ENCODE measurements at regions not wholly inside any gene's neighbourhood (a gene's known extent, or its start where the extent isn't known, plus 50 kb on each side); places are given as distances from the start of the nearest gene placed in this dataset.

DNA sequence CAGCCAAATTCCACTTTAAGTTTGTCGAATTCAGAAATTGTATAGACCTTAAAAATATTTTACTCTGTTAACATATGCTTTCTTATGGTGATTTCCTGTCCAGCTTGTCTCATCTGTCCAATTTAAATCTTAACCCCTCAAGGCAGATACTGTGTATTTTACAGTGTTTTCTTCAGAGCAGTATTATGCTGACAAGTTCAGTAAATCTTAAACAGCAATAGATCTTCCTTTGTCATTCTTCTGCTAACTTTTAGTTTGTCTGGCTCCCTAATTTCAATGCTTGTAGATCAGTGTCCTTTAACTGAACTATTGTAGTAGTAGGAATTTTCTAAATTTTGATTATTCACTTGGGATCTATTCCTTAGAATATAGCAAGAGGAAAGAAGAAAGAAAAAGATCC, 52.8 kb upstream of the MEIS1 start:
- DNase-seq: no peak

DNA sequence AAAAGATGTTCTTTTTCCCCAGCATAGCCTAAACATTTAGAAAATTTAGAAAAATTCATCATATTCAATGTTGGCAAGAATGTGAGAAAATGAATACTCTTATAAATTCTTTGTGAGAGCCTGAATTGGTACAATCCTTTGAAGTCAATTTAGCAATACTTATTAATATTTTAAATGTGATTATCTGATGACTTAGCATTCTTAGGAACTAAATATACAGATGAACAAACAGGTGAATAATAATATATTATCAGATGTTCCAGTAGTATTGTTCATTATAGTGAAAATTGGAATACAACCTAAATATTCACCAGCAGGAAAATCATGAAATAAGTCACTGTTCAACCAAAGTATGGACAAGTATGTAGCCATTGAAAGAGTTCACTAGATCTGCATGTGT, 55.5 kb upstream of the MEIS1 start:
- no peak for DNase-seq
- intact Hi-C loops (cut with DNase I): no loop called here

More for the DNA sequence above, 52.8 kb upstream of the MEIS1 start:
- intact Hi-C loops (cut with DNase I): no loop called here

GRCh38 chr2:66377832-66378231, 57.1 kb upstream of the MEIS1 start:
- peak in 1 of 10 donors; percentile 27 for DNase-seq
- intact Hi-C loops (cut with DNase I): no loop called here

GRCh38 chr2:66370824-66371223, 64.1 kb upstream of the MEIS1 start:
- DNase-seq: no peak
- intact Hi-C loops (cut with DNase I): no loop called here

- intact Hi-C loops (cut with DNase I): no loop called here
- no peak for DNase-seq
Measured at GRCh38 chr2:66366619-66367018, 68.3 kb upstream of the MEIS1 start.

- intact Hi-C loops (cut with DNase I): no loop called here
- no peak for DNase-seq
Measured at GRCh38 chr2:66364495-66365333, 70.2 kb upstream of the MEIS1 start.

- DNase-seq: no peak
- intact Hi-C loops (cut with DNase I): no loop called here
Measured at GRCh38 chr2:66362701-66363100, 72.2 kb upstream of the MEIS1 start.

DNA sequence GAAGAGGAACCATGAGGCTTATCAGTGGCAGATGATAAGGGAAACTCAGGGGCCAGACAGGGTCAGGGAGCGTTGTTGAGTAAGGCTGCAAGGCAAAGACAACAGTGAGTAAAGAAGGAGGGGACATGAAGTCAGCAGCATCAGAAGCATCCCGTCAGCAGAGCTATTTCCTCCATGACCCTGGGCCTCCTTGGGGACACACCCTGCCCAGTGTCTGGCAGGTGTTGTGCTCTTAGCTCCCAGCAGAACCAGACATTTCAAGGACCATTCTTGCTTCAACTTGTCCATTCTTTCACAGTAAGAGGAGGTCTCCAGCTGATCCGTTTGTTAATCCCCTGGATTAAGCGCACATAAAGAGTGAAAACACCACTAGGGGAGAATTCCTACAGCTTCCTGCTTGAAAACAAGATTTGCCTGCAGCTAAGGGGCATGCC, 88.7 kb upstream of the MEIS1 start:
- intact Hi-C loops (cut with DNase I): no loop called here
- DNase-seq: no peak

- DNase-seq: no peak
Measured at GRCh38 chr2:66344087-66344663, 90.8 kb upstream of the MEIS1 start.

GRCh38 chr2:66343259-66343658, 91.7 kb upstream of the MEIS1 start:
- DNase-seq: no peak
- intact Hi-C loops (cut with DNase I): no loop called here

More at GRCh38 chr2:66344087-66344663, 90.8 kb upstream of the MEIS1 start:
- intact Hi-C loops (cut with DNase I): no loop called here

- intact Hi-C loops (cut with DNase I): no loop called here
- DNase-seq: no peak
Measured at GRCh38 chr2:66340521-66340920, 94.4 kb upstream of the MEIS1 start.

GRCh38 chr2:66334237-66335029, 100.5 kb upstream of the MEIS1 start:
- DNase-seq: peak in 1 of 10 donors; percentile 8
- intact Hi-C loops (cut with DNase I): no loop called here

DNA sequence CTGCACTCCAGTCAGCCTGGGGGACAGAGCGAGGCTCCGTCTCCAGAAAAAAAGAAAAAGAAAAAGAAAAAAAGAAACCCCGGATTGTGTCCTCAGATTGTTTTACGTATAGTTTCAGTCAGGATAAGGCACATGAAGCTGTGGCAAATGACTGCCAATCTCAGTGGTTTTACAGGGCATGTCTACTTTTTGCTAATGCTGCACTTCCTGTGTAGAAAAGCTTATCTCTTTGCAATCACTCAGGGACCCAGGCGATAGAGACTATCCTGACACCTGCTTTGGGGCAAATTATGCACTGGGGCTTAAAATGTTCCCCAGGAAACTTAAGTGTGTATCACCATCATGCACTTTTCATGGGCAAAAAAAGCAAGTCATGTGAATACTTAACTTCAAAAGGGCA, 103.7 kb upstream of the MEIS1 start:
- DNase-seq: no peak
- intact Hi-C loops (cut with DNase I): no loop called here

DNA sequence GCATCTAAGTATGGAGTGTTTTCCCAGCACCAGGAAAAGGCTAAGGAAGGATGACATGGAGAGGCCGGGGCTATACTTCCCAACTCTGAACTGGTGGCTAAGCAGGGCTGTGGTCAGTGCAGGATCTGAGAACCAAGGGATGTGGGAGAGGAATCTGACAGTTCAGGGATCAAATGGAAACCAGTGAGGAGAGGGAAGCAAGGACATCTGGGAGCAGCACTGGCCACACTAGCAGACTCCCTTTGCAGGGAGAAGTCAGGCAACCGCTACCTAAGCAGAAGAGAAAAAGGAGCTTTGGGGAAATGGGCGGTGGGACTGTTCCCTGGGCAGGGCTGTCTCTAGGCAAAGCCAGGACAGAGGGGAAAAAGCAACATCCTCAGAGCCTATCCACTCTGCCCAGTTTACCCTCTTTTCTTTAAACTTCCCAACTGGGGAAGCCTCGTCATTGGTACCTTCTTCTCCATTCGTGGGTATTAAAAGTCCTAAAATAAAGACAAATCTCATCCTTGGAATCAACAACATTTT, 105.8 kb upstream of the MEIS1 start:
- intact Hi-C loops (cut with DNase I): no loop called here
- no peak for DNase-seq

DNA sequence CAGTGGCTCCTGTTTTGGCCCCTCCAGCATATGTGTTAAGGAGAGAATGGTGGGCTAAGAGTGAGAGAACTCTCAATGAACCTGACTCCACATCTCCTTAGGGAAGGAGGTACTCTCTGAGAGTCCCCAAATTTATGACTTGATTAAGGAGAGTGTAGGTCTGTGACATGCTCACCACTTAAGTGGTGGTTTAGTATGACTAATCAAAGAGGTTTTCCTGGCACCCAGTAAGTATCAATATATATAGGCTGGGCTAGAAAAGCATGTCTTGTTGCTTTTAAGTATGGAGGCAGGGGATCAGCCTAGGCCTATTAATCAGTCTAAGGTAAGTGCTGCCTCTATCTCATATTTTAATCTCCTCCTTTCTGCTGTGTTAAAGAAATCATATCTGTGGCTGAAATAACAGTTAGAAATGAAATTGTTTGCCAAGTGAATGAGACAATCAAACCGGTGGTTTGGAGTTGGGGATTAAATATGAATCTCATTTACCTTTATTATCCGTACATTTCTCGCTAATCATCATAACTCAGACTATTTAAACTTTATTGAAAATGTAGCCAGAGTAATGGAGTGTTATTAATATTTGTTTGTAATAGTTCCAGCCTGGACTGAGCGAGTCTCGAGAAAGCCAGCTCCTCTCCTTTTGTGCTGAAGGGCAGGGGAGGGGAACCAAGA, 107.7 kb upstream of the MEIS1 start:
- DNase-seq: no peak
- intact Hi-C loops (cut with DNase I): no loop called here

DNA sequence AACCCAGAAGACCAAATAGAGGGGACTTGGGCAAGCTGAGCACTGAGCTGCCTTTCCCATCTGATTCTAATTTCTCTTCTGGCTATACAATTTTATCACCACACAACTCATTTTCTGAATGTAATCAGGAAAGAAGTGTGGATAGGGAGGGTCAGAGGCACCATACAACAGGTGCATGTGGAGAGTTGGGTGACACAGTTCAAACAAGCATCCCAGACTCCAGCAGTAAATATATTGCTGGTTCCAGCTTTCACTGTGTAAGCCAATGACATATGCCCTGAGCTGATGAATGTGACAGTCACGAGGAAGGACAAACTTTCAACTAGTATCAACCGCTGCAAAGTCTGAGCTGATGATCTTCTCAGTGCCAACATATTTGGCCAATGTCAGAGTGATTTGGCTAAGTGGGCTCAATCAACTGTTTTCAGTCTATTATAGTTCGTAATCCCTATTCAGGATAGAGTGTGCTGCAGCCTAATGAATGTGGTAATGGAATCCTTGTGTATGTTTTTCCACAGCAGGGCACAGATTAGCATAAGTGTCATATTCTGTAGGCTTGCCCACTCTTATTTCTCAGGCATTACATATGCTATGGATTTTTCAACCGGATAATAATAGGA, 109.9 kb upstream of the MEIS1 start:
- intact Hi-C loops (cut with DNase I): no loop called here
- DNase-seq: no peak

GRCh38 chr2:66324356-66324755, 110.6 kb upstream of the MEIS1 start:
- intact Hi-C loops (cut with DNase I): no loop called here
- no peak for DNase-seq

- DNase-seq: no peak
- intact Hi-C loops (cut with DNase I): no loop called here
Measured at GRCh38 chr2:66323406-66323805, 111.5 kb upstream of the MEIS1 start.

GRCh38 chr2:66322506-66323260, 112.2 kb upstream of the MEIS1 start:
- DNase-seq: no peak
- intact Hi-C loops (cut with DNase I): no loop called here

Data from posterior cingulate gyrus (tissue), 11 donors.